CD4-positive, alpha-beta T cell treated with Interleukin-2 at 100 ng/mL for 4 hours (primary cell): ENCODE measurements at regions not wholly inside any gene's neighbourhood (a gene's known extent, or its start where the extent isn't known, plus 50 kb on each side); places are given as distances from the start of the nearest gene placed in this dataset.

ENCODE experiments used
- DNase-seq: peaks from one replicate; pipeline ENCODE4 v3.0.0-alpha.2; 2020; ENCODE audit warnings: low spot score

GRCh38 chr10:10310498-10310897 lies 707.2 kb upstream of the CELF2 start:
- no peak for DNase-seq

GRCh38 chr10:10311966-10312365 lies 705.7 kb upstream of the CELF2 start:
- no peak for DNase-seq

GRCh38 chr10:10313149-10313835 lies 704.4 kb upstream of the CELF2 start:
- DNase-seq = no peak

GRCh38 chr10:10314626-10315025 lies 703.0 kb upstream of the CELF2 start:
- no peak for DNase-seq

- no peak for DNase-seq
These were observed 701.7 kb upstream of the CELF2 start for GRCh38 chr10:10315989-10316388.

- no peak for DNase-seq
These were observed 700.5 kb upstream of the CELF2 start for GRCh38 chr10:10317151-10317550.

GRCh38 chr10:10318856-10319255 lies 698.8 kb upstream of the CELF2 start:
- no peak for DNase-seq

- DNase-seq = no peak
These were observed 696.7 kb upstream of the CELF2 start for GRCh38 chr10:10320956-10321355.

- no peak for DNase-seq
These were observed 691.6 kb upstream of the CELF2 start for GRCh38 chr10:10326116-10326515.

- no peak for DNase-seq
These were observed 689.7 kb upstream of the CELF2 start for GRCh38 chr10:10327934-10328333.

- no peak for DNase-seq
These were observed 687.3 kb upstream of the CELF2 start for GRCh38 chr10:10330418-10330817.

- DNase-seq = no peak
These were observed 684.9 kb upstream of the CELF2 start for GRCh38 chr10:10332786-10333185.

- DNase-seq = no peak
These were observed 684.0 kb upstream of the CELF2 start for GRCh38 chr10:10333622-10334021.

GRCh38 chr10:10338339-10338738 lies 679.3 kb upstream of the CELF2 start:
- DNase-seq = no peak

- no peak for DNase-seq
These were observed 671.1 kb upstream of the CELF2 start for GRCh38 chr10:10346390-10347150.

GRCh38 chr10:10350050-10350449 lies 667.6 kb upstream of the CELF2 start:
- no peak for DNase-seq

- DNase-seq = no peak
These were observed 666.2 kb upstream of the CELF2 start for GRCh38 chr10:10351451-10351850.

GRCh38 chr10:10353326-10353868 lies 664.3 kb upstream of the CELF2 start:
- DNase-seq = no peak

GRCh38 chr10:10359263-10359662 lies 658.4 kb upstream of the CELF2 start:
- no peak for DNase-seq

- DNase-seq = no peak
These were observed 656.3 kb upstream of the CELF2 start for GRCh38 chr10:10361301-10361885.

- no peak for DNase-seq
These were observed 654.9 kb upstream of the CELF2 start for GRCh38 chr10:10362800-10363199.

- no peak for DNase-seq
These were observed 654.5 kb upstream of the CELF2 start for GRCh38 chr10:10363217-10363616.

- no peak for DNase-seq
These were observed 652.8 kb upstream of the CELF2 start for GRCh38 chr10:10364902-10365301.
